H9 (cell line): ENCODE measurements at regions not wholly inside any gene's neighbourhood (a gene's known extent, or its start where the extent isn't known, plus 50 kb on each side); places are given as distances from the start of the nearest gene placed in this dataset.

Source experiments
- DNase-seq: peaks from one replicate; pipeline ENCODE4 v3.0.0-alpha.2; 2017
- H2AFZ ChIP-seq: one replicate; pipeline ENCODE4 v1.6.1; 2013; ENCODE audit warnings: mild to moderate bottlenecking, low read length, control low read depth, moderate library complexity
- H2AK5ac ChIP-seq: 2 replicates; pipeline ENCODE4 v1.6.1; 2013; ENCODE audit warnings: low read length, control low read depth, mixed read lengths; ENCODE audit not compliant: insufficient read length
- H2BK120ac ChIP-seq: one replicate; pipeline ENCODE4 v1.6.1; 2013; ENCODE audit warnings: low read depth, mild to moderate bottlenecking, low read length, control low read depth, inconsistent platforms; ENCODE audit not compliant: poor library complexity, severe bottlenecking
- H2BK12ac ChIP-seq: 2 replicates; pipeline ENCODE4 v1.6.1; 2013; ENCODE audit warnings: low read length, control low read depth, mixed read lengths, low read depth; ENCODE audit not compliant: insufficient read length
- H2BK15ac ChIP-seq: 2 replicates; pipeline ENCODE4 v1.6.1; 2013; ENCODE audit warnings: low read depth, low read length, control low read depth
- H2BK20ac ChIP-seq: one replicate; pipeline ENCODE4 v1.6.1; 2013; ENCODE audit warnings: low read depth, mild to moderate bottlenecking, low read length, control low read depth, inconsistent platforms; ENCODE audit not compliant: poor library complexity, severe bottlenecking
- H2BK5ac ChIP-seq: 2 replicates; pipeline ENCODE4 v1.6.1; 2013; ENCODE audit warnings: low read length, control low read depth, mixed read lengths; ENCODE audit not compliant: insufficient read length
- H3K14ac ChIP-seq: 2 replicates; pipeline ENCODE4 v1.6.1; 2013; ENCODE audit warnings: low read length, control low read depth; ENCODE audit not compliant: insufficient read depth
- H3K18ac ChIP-seq: 2 replicates; pipeline ENCODE4 v1.6.1; 2013; ENCODE audit warnings: low read depth, mild to moderate bottlenecking, mixed read lengths, low read length, control low read depth; ENCODE audit not compliant: insufficient read length
- H3K23ac ChIP-seq: 2 replicates; pipeline ENCODE4 v1.6.1; 2013; ENCODE audit warnings: low read length, control low read depth, mixed read lengths, low read depth; ENCODE audit not compliant: insufficient read length
- H3K23me2 ChIP-seq: 2 replicates; pipeline ENCODE4 v1.6.1; 2013; ENCODE audit warnings: low read depth, mild to moderate bottlenecking, mixed read lengths, low read length, control low read depth; ENCODE audit not compliant: insufficient read length, poor library complexity, severe bottlenecking
- H3K27ac ChIP-seq: 2 replicates; pipeline ENCODE4 v1.5.1; 2013; ENCODE audit warnings: low read length, control low read depth, mixed read lengths, low read depth; ENCODE audit not compliant: insufficient read length
- H3K27me3 ChIP-seq: 2 replicates; pipeline ENCODE4 v1.6.1; 2013; ENCODE audit warnings: low read length, control low read depth, inconsistent platforms; ENCODE audit not compliant: insufficient read depth
- H3K4ac ChIP-seq: 2 replicates; pipeline ENCODE4 v1.6.1; 2013; ENCODE audit warnings: low read depth, mild to moderate bottlenecking, control low read depth, inconsistent platforms, low read length, moderate library complexity
- H3K4me1 ChIP-seq: 2 replicates; pipeline ENCODE4 v1.6.1; 2013; ENCODE audit warnings: low read length, control low read depth, inconsistent platforms; ENCODE audit not compliant: insufficient read depth
- H3K4me2 ChIP-seq: 2 replicates; pipeline ENCODE4 v1.6.1; 2013; ENCODE audit warnings: low read length, control low read depth, mixed read lengths; ENCODE audit not compliant: insufficient read length, insufficient read depth
- H3K56ac ChIP-seq: 2 replicates; pipeline ENCODE4 v1.6.1; 2013; ENCODE audit warnings: low read depth, mild to moderate bottlenecking, mixed read lengths, low read length, control low read depth; ENCODE audit not compliant: insufficient read length
- H3K79me1 ChIP-seq: 2 replicates; pipeline ENCODE4 v1.6.1; 2013; ENCODE audit warnings: low read depth, mild to moderate bottlenecking, moderate library complexity, low read length, control low read depth, inconsistent platforms; ENCODE audit not compliant: insufficient read depth, poor library complexity, severe bottlenecking
- H3K79me2 ChIP-seq: 2 replicates; pipeline ENCODE4 v1.6.1; 2013; ENCODE audit warnings: low read length, control low read depth, inconsistent platforms; ENCODE audit not compliant: insufficient read depth
- H3K9ac ChIP-seq: 2 replicates; pipeline ENCODE4 v1.6.1; 2013; ENCODE audit warnings: low read length, control low read depth, mixed read lengths; ENCODE audit not compliant: insufficient read length; ENCODE audit errors: extremely low read depth
- H3K9me3 ChIP-seq: one replicate; pipeline ENCODE4 v1.6.1; 2013; ENCODE audit warnings: low read depth, low read length, inconsistent platforms; ENCODE audit not compliant: control insufficient read depth
- H3T11ph ChIP-seq: one replicate; pipeline ENCODE4 v1.6.1; 2013; ENCODE audit warnings: mild to moderate bottlenecking, low read length, control low read depth, inconsistent platforms
- H4K20me1 ChIP-seq: one replicate; pipeline ENCODE4 v1.6.1; 2013; ENCODE audit not compliant: control insufficient read depth, insufficient read length, insufficient read depth
- H4K5ac ChIP-seq: 2 replicates; pipeline ENCODE4 v1.6.1; 2013; ENCODE audit warnings: low read depth, mild to moderate bottlenecking, mixed read lengths, low read length, control low read depth; ENCODE audit not compliant: insufficient read length
- H4K8ac ChIP-seq: replicated peaks from 2 replicates; pipeline ENCODE4 v1.6.1; 2013; ENCODE audit warnings: low read length, control low read depth, mixed read lengths, low read depth; ENCODE audit not compliant: insufficient read length
- H4K91ac ChIP-seq: 2 replicates; pipeline ENCODE4 v1.6.1; 2013; ENCODE audit warnings: low read depth, mild to moderate bottlenecking, moderate library complexity, mixed read lengths, low read length, control low read depth; ENCODE audit not compliant: insufficient read length
- H3K27ac Mint-ChIP-seq, 3 experiments: 2 replicates in 2 of 3; 3 replicates in 1 of 3; pipeline ENCODE4 v1.8.0; 2020 to 2021; ENCODE audit warnings: mixed read lengths in 3 of 3, mild to moderate bottlenecking in 1 of 3, moderate library complexity in 1 of 3
- H3K27me3 Mint-ChIP-seq: 2 replicates; pipeline ENCODE4 v1.8.0; 2021; ENCODE audit warnings: low read depth, mild to moderate bottlenecking, moderate library complexity, mixed read lengths
- H3K36me3 Mint-ChIP-seq, 3 experiments: 2 replicates in 2 of 3; 3 replicates in 1 of 3; pipeline ENCODE4 v1.8.0; 2020 to 2021; ENCODE audit warnings: low read depth in 3 of 3, mixed read lengths in 3 of 3; ENCODE audit not compliant: insufficient read depth in 1 of 3
- H3K4me1 Mint-ChIP-seq, 2 experiments: 2 replicates each; pipeline ENCODE4 v1.8.0; 2020; ENCODE audit warnings: mixed read lengths in 2 of 2
- H3K4me3 Mint-ChIP-seq, 2 experiments: 2 replicates in 1 of 2; 3 replicates in 1 of 2; pipeline ENCODE4 v1.8.0; 2020 to 2021; ENCODE audit warnings: mild to moderate bottlenecking in 2 of 2, mixed read lengths in 2 of 2, moderate library complexity in 1 of 2
- H3K9me3 Mint-ChIP-seq, 2 experiments: 2 replicates in 1 of 2; 3 replicates in 1 of 2; pipeline ENCODE4 v1.8.0; 2020; ENCODE audit warnings: mild to moderate bottlenecking in 2 of 2, mixed read lengths in 2 of 2, moderate library complexity in 1 of 2
- CTCF ChIP-seq: fragments of 200-600 bp; sonication (generic); conservative IDR thresholded peaks from 3 replicates; pipeline ENCODE4 v1.8.0; 2021; ENCODE audit warnings: antibody characterized with exemption, mild to moderate bottlenecking
- WGBS: extraction: QIAGEN DNeasy Blood & Tissue Kit; methylation state at CpG from one replicate; pipeline ENCODE4 v1.1.7; 2013; ENCODE audit warnings: missing lambda C conversion rate, low lambda C conversion rate, mixed read lengths; ENCODE audit not compliant: insufficient read length; ENCODE audit errors: extremely low coverage; 5-methylcytosine and 5-hydroxymethylcytosine counted together

GRCh38 chr3:124498891-124499290 lies 231.4 kb upstream of the UMPS start:
- Histone ChIP-seq H2BK5ac (no peak overlapping the region), H3K27me3 (no peaks in the 10 kb centered on the region), H3K4me2 (no peak overlapping the region), H3K56ac (no peak overlapping the region), H2BK120ac (no peak overlapping the region), H3T11ph (no peak overlapping the region), H2BK15ac (no peak overlapping the region), H2AFZ (no peak overlapping the region), H3K9me3 (no peaks in the 10 kb centered on the region), H3K79me1 (no peaks in the 10 kb centered on the region), H3K14ac (no peak overlapping the region), H3K9ac (no peak overlapping the region), H3K23me2 (no peaks in the 10 kb centered on the region), H3K79me2 (no peaks in the 10 kb centered on the region), H4K91ac (no peak overlapping the region), H2BK20ac (no peak overlapping the region), H3K4me1 (no peaks in the 10 kb centered on the region), H3K18ac (no peak overlapping the region), H3K27ac (no peak overlapping the region), H4K20me1 (no peaks in the 10 kb centered on the region), H4K5ac (no peak overlapping the region), H4K8ac (no peak overlapping the region), H3K4ac (no peak overlapping the region), H3K23ac (no peak overlapping the region), H2BK12ac (no peak overlapping the region), H2AK5ac (no peak overlapping the region)
- WGBS: no CpG with 5 or more reads among the region's 4 CpGs
- Mint-ChIP-seq H3K36me3 (no peaks in the 10 kb centered on the region), H3K27ac (no peak overlapping the region), H3K4me1 (no peaks in the 10 kb centered on the region), H3K4me3 (no peak overlapping the region), H3K9me3 (no peaks in the 10 kb centered on the region), H3K27me3 (no peaks in the 10 kb centered on the region; the same call in 1 of the 2 replicates)
- no peak for DNase-seq
- TF ChIP-seq CTCF: no peak
